ENCODE measurements at regions not wholly inside any gene's neighbourhood (a gene's known extent, or its start where the extent isn't known, plus 50 kb on each side); places are given as distances from the start of the nearest gene placed in this dataset.

GRCh38 chr15:66635006-66635405, 67.0 kb upstream of the SMAD6 start:
- TF ChIP-seq CTCF (IDR thresholded peaks at IDR 0.05; ENCODE audit: control extremely low read depth in 1 of 3, insufficient read depth in 1 of 3, low read depth in 1 of 3, low read length in 3 of 3) (no peak), POLR2AphosphoS5 (IDR thresholded peaks at IDR 0.05; ENCODE audit: low read depth, low read length) (no peak), KDM5A (IDR thresholded peaks at IDR 0.05; ENCODE audit: low read length) (no peak)
